GM19240 (cell line): ENCODE measurements at regions not wholly inside any gene's neighbourhood (a gene's known extent, or its start where the extent isn't known, plus 50 kb on each side); places are given as distances from the start of the nearest gene placed in this dataset.
"Not testable (repeated sequence)": the region's sequence is repeated elsewhere in the genome, so short reads cannot be mapped to it uniquely, and the experiment has no call there.

Experiments
- DNase-seq: peaks from one replicate; pipeline ENCODE4 v3.0.0; 2011; ENCODE audit warnings: low spot score; ENCODE audit not compliant: insufficient read length

- DNase-seq = no peak
Measured at GRCh38 chr10:125283191-125283835, 123.0 kb upstream of the CTBP2 start.

GRCh38 chr10:125281091-125281490 is 120.7 kb upstream of the CTBP2 start:
- DNase-seq = no peak

GRCh38 chr10:125276133-125276532 is 115.8 kb upstream of the CTBP2 start:
- DNase-seq = no peak

DNA sequence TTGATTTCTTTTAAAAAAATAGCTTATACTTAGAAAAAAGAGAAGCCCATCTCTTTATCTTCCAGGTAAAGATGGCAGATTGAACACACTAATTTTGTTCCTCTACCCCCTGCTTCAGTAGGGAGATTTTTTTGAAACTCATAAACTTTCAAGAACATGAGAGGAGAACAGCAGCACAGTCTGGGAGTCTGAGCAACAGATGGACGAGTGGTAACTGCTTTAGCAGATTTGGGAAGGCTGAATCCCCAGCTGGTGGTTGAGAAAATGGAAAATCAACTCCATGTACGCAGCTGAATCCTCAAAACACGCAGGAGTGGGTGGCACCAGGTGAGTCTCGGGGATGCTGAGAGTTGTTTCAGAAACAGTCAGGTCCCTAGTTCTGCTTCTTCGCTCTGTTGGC is 114.6 kb upstream of the CTBP2 start:
- DNase-seq = no peak

- no peak for DNase-seq
Measured at GRCh38 chr10:125273023-125273422, 112.7 kb upstream of the CTBP2 start.

- no peak for DNase-seq
Measured at GRCh38 chr10:125269716-125270115, 109.4 kb upstream of the CTBP2 start.

- DNase-seq = no peak
Measured at GRCh38 chr10:125266966-125267365, 106.6 kb upstream of the CTBP2 start.

DNA sequence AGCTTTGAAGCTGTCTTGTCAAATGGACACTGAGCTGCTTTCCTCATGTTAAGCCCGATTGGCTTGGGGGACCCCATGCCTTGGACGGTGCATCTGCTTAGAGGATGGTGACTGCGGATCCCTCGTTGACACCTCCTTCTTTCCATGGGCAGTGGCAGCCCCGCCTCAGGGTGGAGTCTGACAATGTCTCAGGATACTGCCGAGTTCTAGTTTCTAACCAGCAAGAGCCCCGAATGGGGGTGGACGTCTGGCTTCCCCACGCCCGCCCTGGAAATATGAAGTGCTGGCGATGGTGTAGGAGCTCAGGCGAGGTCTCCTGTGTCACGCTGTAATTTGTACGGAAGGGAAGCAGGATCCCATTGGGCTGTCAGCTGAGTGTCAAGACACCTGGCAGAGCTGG is 106.2 kb upstream of the CTBP2 start:
- no peak for DNase-seq

GRCh38 chr10:125265579-125265955 is 105.2 kb upstream of the CTBP2 start:
- no peak for DNase-seq

DNA sequence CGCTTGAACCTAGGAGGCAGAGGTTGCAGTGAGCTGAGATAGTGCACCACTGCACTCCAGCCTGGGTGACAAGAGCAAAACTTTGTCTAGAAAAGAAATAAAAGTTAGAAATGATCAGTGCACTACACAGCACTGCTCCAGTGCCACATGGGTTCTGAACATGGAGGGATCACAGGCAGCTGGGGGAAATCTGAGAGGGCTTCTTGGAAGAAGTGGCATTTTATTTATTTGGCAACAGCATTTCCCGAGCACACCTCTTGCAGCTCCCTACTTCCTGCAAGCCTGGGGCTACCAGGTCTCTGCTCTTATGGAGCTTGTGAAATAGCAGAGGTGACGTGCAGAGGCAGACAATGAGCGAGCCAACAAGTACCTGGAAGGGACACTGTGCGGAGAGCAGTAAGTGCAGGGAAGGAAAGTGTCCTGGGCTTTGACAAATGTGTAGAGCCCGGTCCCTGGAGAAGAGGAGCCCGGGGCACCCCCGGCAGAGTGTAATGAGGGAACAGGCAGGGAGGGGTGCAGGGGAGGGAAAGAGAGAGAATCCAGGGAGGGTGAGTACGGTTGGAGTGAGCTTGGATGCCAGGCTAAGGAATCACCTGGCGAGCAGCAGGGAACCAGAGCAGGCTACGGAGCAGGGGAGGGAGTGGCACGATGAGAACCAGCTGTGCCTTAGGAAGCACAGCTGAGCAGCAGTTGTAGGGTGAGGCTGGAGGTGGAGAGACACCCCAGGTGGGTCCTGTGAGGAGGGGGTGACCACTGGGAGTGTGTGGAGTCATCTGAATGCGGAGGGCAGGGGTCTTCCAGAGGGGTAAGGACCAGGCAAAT is 104.6 kb upstream of the CTBP2 start:
- no peak for DNase-seq

GRCh38 chr10:125264091-125264490 is 103.7 kb upstream of the CTBP2 start:
- DNase-seq = no peak

DNA sequence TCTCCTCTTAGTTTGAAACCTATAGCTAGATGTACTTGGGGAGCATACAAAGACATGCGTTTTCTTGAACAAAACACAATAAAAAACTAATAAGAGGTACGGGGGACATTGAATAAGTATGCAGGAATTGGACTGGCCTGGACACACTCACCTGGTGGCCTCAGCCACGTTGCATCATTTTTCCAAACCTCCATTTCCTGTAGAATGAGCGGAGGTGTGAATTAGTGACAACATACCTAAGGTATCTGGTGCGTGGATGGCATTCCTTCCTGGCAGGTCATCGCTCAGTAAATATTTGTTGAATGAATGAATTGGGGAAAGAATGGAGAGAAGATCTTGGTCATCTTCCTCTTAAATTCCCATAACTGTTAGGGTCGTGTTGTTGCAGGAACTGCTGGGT is 103.2 kb upstream of the CTBP2 start:
- no peak for DNase-seq

- no peak for DNase-seq
Measured at GRCh38 chr10:125262920-125263319, 102.6 kb upstream of the CTBP2 start.

GRCh38 chr10:125262409-125262808 is 102.0 kb upstream of the CTBP2 start:
- no peak for DNase-seq

DNA sequence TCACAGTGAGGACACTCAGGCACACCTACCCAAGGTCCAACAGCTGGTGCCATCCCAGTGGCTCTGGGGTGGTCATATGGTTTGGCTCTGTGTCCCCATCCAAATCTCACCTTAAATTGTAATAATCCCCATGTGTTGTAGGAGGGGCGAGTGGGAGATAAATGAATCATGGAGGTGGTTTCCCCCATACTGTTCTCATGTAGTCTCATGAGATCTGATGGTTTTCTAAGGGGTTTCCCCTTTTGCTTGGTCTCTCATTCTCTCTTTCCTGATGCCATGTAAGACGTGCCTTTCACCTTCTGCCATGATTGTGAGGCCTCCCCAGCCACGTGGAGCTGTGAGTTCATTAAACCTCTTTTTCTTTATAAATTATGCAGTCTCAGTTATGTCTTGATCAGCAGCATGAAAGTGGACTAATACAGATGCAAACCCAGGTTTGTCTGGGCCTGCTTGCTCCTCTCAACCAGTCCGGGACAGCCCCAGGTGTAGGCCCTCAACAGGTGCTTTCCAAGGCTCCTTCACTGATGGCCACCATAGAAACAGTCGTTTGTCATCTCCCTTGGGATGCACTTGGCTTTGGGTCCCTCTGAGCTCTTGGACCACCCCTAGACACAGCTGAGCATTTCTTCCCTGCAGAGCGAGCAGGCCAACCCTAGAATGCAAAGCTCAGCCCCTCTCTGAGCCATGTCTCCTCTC is 101.3 kb upstream of the CTBP2 start:
- DNase-seq = no peak

DNA sequence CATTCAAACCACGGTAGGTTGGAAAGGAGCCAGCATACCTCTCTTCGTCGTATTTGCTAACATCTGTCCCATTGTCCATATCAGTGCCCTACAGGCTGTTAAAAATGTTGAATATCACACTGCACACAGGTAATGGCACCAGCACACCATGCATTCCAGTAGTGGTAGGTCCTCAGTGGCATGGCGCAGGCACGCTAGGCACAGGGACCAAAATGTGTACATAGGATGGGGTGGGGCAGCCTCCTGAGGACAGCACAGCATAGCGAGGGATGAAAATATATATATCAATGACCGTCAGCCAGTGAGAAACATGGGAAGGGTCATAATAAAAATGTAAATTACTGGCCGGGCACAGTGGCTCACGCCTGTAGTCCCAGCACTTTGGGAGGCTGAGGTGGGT is 99.9 kb upstream of the CTBP2 start:
- no peak for DNase-seq

- DNase-seq = no peak
Measured at GRCh38 chr10:125259651-125260050, 99.3 kb upstream of the CTBP2 start.

GRCh38 chr10:125258676-125259075 is 98.3 kb upstream of the CTBP2 start:
- no peak for DNase-seq

DNA sequence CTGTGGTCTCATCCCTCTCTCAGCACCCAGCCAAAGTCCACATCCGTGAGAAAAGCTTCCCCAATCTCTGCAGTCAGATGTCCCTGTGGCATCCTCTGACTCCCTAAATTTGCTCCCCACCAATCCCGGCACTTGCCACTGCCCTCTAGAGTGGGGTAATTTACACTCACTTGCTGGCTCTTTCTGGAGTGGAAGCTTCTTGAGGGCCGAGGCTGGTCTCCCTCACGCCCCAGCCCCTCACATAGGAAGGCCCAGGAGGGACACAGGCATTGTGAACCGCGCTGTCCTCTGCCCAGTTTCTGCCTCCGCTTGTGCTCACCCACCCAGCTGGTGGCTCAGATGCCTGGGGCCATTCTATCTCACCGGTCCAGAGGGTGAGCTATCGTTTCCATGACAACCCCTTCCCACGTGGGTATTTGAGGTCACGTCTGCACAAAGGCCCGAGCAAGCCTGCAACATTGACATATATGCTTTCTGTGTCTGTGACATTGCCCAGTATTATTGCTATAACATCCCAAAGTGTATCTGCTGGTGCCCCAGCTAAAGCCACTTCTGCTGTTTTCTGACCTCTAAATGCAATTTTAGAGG is 97.3 kb upstream of the CTBP2 start:
- DNase-seq = no peak

DNA sequence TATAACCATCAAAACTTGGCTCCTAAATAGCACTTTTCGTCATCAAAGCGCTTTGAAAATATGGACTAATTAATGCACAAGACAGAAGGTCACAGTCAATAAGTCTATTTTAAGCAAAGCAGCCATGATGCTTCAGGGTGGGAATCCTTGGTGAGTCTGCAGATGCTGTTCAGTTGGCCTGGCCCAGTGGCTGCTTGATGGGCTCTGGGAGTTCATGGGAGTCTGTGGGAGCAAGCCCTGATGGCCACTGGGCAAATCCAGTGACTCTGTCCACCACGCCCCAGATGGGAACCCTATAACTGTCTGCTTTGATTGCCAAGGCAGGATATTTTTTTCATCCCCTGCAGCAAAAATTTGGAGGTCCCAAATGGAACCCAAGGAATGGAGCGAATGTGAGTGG is 95.7 kb upstream of the CTBP2 start:
- DNase-seq = no peak

- DNase-seq = no peak
Measured at GRCh38 chr10:125252937-125253336, 92.6 kb upstream of the CTBP2 start.

DNA sequence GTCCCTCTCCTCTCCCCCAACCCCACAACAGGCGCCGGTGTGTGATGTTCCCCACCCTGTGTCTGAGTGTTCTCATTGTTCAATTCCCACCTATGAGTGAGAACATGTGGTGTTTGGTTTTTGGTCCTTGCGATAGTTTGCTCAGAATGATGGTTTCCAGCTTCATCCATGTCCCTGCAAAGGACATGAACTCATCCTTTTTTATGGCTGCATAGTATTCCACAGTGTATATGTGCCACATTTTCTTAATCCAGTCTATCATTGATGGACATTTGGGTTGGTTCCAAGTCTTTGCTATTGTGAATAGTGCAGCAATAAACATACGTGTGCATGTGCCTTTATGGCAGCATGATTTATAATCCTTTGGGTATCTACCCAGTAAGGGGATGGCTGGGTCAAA is 90.5 kb upstream of the CTBP2 start:
- not testable (repeated sequence) for DNase-seq
